IMR-90 (cell line): ENCODE measurements at regions not wholly inside any gene's neighbourhood (a gene's known extent, or its start where the extent isn't known, plus 50 kb on each side); places are given as distances from the start of the nearest gene placed in this dataset.

ENCODE experiments used
- ATAC-seq: fragments of 200-7000 bp; cut with Tn5 transposase; 2 replicates; pipeline ENCODE4 v1.9.1; 2020; ENCODE audit warnings: low read depth, mild to moderate bottlenecking, moderate library complexity
- BruUV-seq: library from RNA; stranded (reverse); fragments of 400-500 nt; replicated peaks from 2 replicates; lab custom pipeline; 2021; lab: Mats Ljungman, UMichigan
- CTCF ChIA-PET: fragments of 300-600 bp; formaldehyde crosslinking; extraction: SDS; loops from one replicate; lab custom pipeline; 2021; ENCODE audit warnings: antibody characterized with exemption; lab: Yijun Ruan, JAX
- POLR2A ChIA-PET: fragments of 300-600 bp; sonication (Branson Sonifier 250); formaldehyde crosslinking; loops from one replicate; lab custom pipeline; 2022; ENCODE audit warnings: antibody characterized with exemption; ENCODE audit not compliant: unreplicated experiment; lab: Charles Lee
- DNase-seq: peaks from one replicate; pipeline ENCODE4 v3.0.0; 2013
- H2AFZ ChIP-seq: replicated peaks from 2 replicates; pipeline ENCODE3; 2013; ENCODE audit warnings: low read length, mild to moderate bottlenecking; ENCODE audit not compliant: poor library complexity
- H2AK5ac ChIP-seq: 2 replicates; pipeline ENCODE4 v1.6.1; 2013; ENCODE audit warnings: low read depth, low read length, inconsistent platforms
- H2AK9ac ChIP-seq: replicated peaks from 2 replicates; pipeline ENCODE3; 2013; ENCODE audit warnings: mild to moderate bottlenecking, low read depth, low read length, moderate library complexity; ENCODE audit not compliant: poor library complexity
- H2BK120ac ChIP-seq: 2 replicates; pipeline ENCODE4 v1.6.1; 2013; ENCODE audit warnings: low read depth, low read length, inconsistent platforms
- H2BK15ac ChIP-seq: 3 replicates; pipeline ENCODE4 v1.6.1; 2013; ENCODE audit warnings: low read depth, low read length, inconsistent platforms
- H2BK20ac ChIP-seq: 2 replicates; pipeline ENCODE4 v1.6.1; 2013; ENCODE audit warnings: low read depth, mild to moderate bottlenecking, inconsistent platforms, low read length, moderate library complexity
- H2BK5ac ChIP-seq: 2 replicates; pipeline ENCODE4 v1.6.1; 2013; ENCODE audit warnings: mild to moderate bottlenecking, low read depth, low read length, inconsistent platforms; ENCODE audit not compliant: poor library complexity, severe bottlenecking
- H3K14ac ChIP-seq: replicated peaks from 2 replicates; pipeline ENCODE4 v1.6.1; 2013; ENCODE audit warnings: low read depth, low read length, inconsistent platforms
- H3K18ac ChIP-seq: 2 replicates; pipeline ENCODE4 v1.6.1; 2013; ENCODE audit warnings: low read depth, low read length, control low read depth
- H3K23ac ChIP-seq: 2 replicates; pipeline ENCODE4 v1.6.1; 2013; ENCODE audit warnings: low read depth, low read length, inconsistent platforms
- H3K27ac ChIP-seq: 2 replicates; pipeline ENCODE4 v1.5.1; 2013; ENCODE audit warnings: mild to moderate bottlenecking, control low read depth, low read length; ENCODE audit not compliant: insufficient read depth
- H3K27me3 ChIP-seq: 2 replicates; pipeline ENCODE4 v1.6.1; 2013; ENCODE audit warnings: low read length; ENCODE audit not compliant: control insufficient read depth, insufficient read depth
- H3K36me3 ChIP-seq: 2 replicates; pipeline ENCODE4 v1.6.1; 2013; ENCODE audit warnings: low read length, mixed read lengths; ENCODE audit not compliant: control insufficient read depth, insufficient read depth
- H3K4ac ChIP-seq: 2 replicates; pipeline ENCODE4 v1.6.1; 2013; ENCODE audit warnings: low read depth, low read length, inconsistent platforms
- H3K4me1 ChIP-seq: 2 replicates; pipeline ENCODE4 v1.6.1; 2013; ENCODE audit warnings: low read length, mixed read lengths; ENCODE audit not compliant: control insufficient read depth, insufficient read depth
- H3K4me2 ChIP-seq: 2 replicates; pipeline ENCODE4 v1.6.1; 2013; ENCODE audit warnings: low read depth, mild to moderate bottlenecking, control low read depth, low read length, moderate library complexity
- H3K4me3 ChIP-seq: 2 replicates; pipeline ENCODE4 v1.5.1; 2013; ENCODE audit warnings: low read depth, mild to moderate bottlenecking, control low read depth, low read length, moderate library complexity; ENCODE audit not compliant: insufficient read depth
- H3K56ac ChIP-seq: 2 replicates; pipeline ENCODE4 v1.6.1; 2013; ENCODE audit warnings: low read length, inconsistent platforms; ENCODE audit not compliant: insufficient read depth; ENCODE audit errors: extremely low read depth
- H3K79me1 ChIP-seq, 2 experiments: 2 replicates each; pipeline ENCODE4 v1.6.1; 2013; ENCODE audit warnings: low read length in 2 of 2, inconsistent platforms in 1 of 2, low read depth in 1 of 2
- H3K9ac ChIP-seq: 2 replicates; pipeline ENCODE4 v1.6.1; 2013; ENCODE audit warnings: low read depth, low read length, control low read depth
- H3K9me1 ChIP-seq: 2 replicates; pipeline ENCODE4 v1.6.1; 2013; ENCODE audit warnings: low read length, inconsistent platforms; ENCODE audit not compliant: insufficient read depth
- H3K9me3 ChIP-seq: 2 replicates; pipeline ENCODE4 v1.6.1; 2013; ENCODE audit warnings: low read length; ENCODE audit not compliant: control insufficient read depth, insufficient read depth
- H4K20me1 ChIP-seq: 2 replicates; pipeline ENCODE4 v1.6.1; 2013; ENCODE audit warnings: low read length, inconsistent platforms; ENCODE audit not compliant: insufficient read depth
- H4K5ac ChIP-seq: 2 replicates; pipeline ENCODE4 v1.6.1; 2013; ENCODE audit warnings: mild to moderate bottlenecking, low read depth, low read length, control low read depth
- H4K8ac ChIP-seq, 2 experiments: 2 replicates each; pipeline ENCODE4 v1.6.1; 2013; ENCODE audit warnings: low read depth in 2 of 2, low read length in 2 of 2, control low read depth in 1 of 2, inconsistent platforms in 1 of 2
- H4K91ac ChIP-seq: 2 replicates; pipeline ENCODE4 v1.6.1; 2013; ENCODE audit warnings: low read depth, low read length, inconsistent platforms; ENCODE audit not compliant: insufficient read depth
- CHD1 ChIP-seq: IDR thresholded peaks from 2 replicates; pipeline ENCODE4 v1.6.1; 2012; ENCODE audit warnings: low read depth, low read length, improper control_type of control experiment
- MAFK ChIP-seq: IDR thresholded peaks from 2 replicates; pipeline ENCODE4 v1.6.1; 2012; ENCODE audit warnings: low read depth, low read length, improper control_type of control experiment
- MAZ ChIP-seq: IDR thresholded peaks from 2 replicates; pipeline ENCODE4 v1.6.1; 2012; ENCODE audit warnings: low read depth, mild to moderate bottlenecking, low read length, improper control_type of control experiment, moderate library complexity, borderline replicate concordance
- dilution Hi-C: fragments of 300-500 bp; cut with HindIII; formaldehyde crosslinking; loops from one replicate; pipeline ENCODE4 v1.14.3; 2018; ENCODE audit warnings: low sequenced_read_pairs; ENCODE audit not compliant: unreplicated experiment
- in situ Hi-C: fragments of 300-500 bp; cut with MboI; formaldehyde crosslinking; loops from 3 replicates; pipeline ENCODE4 v1.14.3; 2019; ENCODE audit warnings: low sequenced_read_pairs, inconsistent platforms, mixed read lengths
- intact Hi-C: fragments of 100-400 bp; cut with micrococcal nuclease; formaldehyde crosslinking; loops from 2 replicates; pipeline ENCODE4 v1.10.0; 2022

GRCh38 chr13:72097568-72097967 lies 230.6 kb upstream of the DACH1 start:
- in situ Hi-C loops (no loop called here), dilution Hi-C loops (no loop called here), intact Hi-C loops (no loop called here)
- H2BK15ac ChIP-seq = no peak overlapping the region
- H2AFZ ChIP-seq = no peak overlapping the region
- no peak overlapping the region for H2BK5ac ChIP-seq
- H3K36me3 ChIP-seq = no peaks in the 10 kb centered on the region
- H3K27me3 ChIP-seq = no peaks in the 10 kb centered on the region
- no peaks in the 10 kb centered on the region for H3K4me1 ChIP-seq
- no peak overlapping the region for H3K9ac ChIP-seq
- H3K4me3 ChIP-seq = no peak overlapping the region
- no peak overlapping the region for H4K91ac ChIP-seq
- no peak overlapping the region for H4K8ac ChIP-seq
- H4K5ac ChIP-seq = no peak overlapping the region
- TF ChIP-seq CHD1 = no peak
- no peak for TF ChIP-seq MAZ
- no peak for TF ChIP-seq MAFK
- H3K4me2 ChIP-seq = no peak overlapping the region
- H3K56ac ChIP-seq = no peak overlapping the region
- H3K27ac ChIP-seq = no peak overlapping the region
- no peak overlapping the region for H3K14ac ChIP-seq
- no peak overlapping the region for H3K18ac ChIP-seq
- H4K20me1 ChIP-seq = no peaks in the 10 kb centered on the region
- no peak overlapping the region for H2BK20ac ChIP-seq
- no TSS peak for BruUV-seq
- POLR2A ChIA-PET = no interaction called here
- no peak overlapping the region for H2BK120ac ChIP-seq
- no peaks in the 10 kb centered on the region for H3K79me1 ChIP-seq
- H2AK5ac ChIP-seq = no peak overlapping the region
- CTCF ChIA-PET = no interaction called here
- H3K9me3 ChIP-seq = peaks cover 5% of the 10 kb centered on the region; the same call in 1 of the 2 replicates
- ATAC-seq = no peak
- no peaks in the 10 kb centered on the region for H3K9me1 ChIP-seq
- H2AK9ac ChIP-seq = no peak overlapping the region
- no peak overlapping the region for H3K4ac ChIP-seq
- no peak overlapping the region for H3K23ac ChIP-seq
- DNase-seq = no peak
